ENCODE measurements at regions not wholly inside any gene's neighbourhood (a gene's known extent, or its start where the extent isn't known, plus 50 kb on each side); places are given as distances from the start of the nearest gene placed in this dataset.

GRCh38 chr2:150974864-150975263 lies 286.8 kb downstream of the RBM43 start:
- TF ChIP-seq POLR2A (IDR thresholded peaks at IDR 0.05), result no peak
- no peak for TF ChIP-seq CTCF (IDR thresholded peaks at IDR 0.05)
- no peak for DNase-seq (ENCODE audit: low spot score in 2 of 2)
- intact Hi-C loops (cut with DNase I; ENCODE audit: low total_unique reads), result no loop called here
- no peak overlapping the region for H3K4me3 ChIP-seq (ENCODE audit: low read depth, poor library complexity, severe bottlenecking)

- WGBS, 2 donors, result 90 to 95% methylated on average over 1 of the region's 1 CpG
- TF ChIP-seq POLR2A (IDR thresholded peaks at IDR 0.05), result no peak
- no peak for TF ChIP-seq CTCF (IDR thresholded peaks at IDR 0.05)
- DNase-seq (ENCODE audit: low spot score in 2 of 2), result no peak
- H3K4me3 ChIP-seq (ENCODE audit: low read depth, poor library complexity, severe bottlenecking), result no peak overlapping the region
- intact Hi-C loops (cut with DNase I; ENCODE audit: low total_unique reads), result no loop called here
Observed at GRCh38 chr2:150974234-150974633, 287.4 kb downstream of the RBM43 start.

GRCh38 chr2:150971910-150972309 lies 289.8 kb downstream of the RBM43 start:
- no peak overlapping the region for H3K4me3 ChIP-seq (ENCODE audit: low read depth, poor library complexity, severe bottlenecking)

GRCh38 chr2:150963336-150963735 lies 298.3 kb downstream of the RBM43 start:
- intact Hi-C loops (cut with DNase I; ENCODE audit: low total_unique reads), result no loop called here
- 50 to 70% methylated on average over 5 of the region's 5 CpGs for WGBS, 2 donors
- TF ChIP-seq CTCF (IDR thresholded peaks at IDR 0.05), result no peak
- no peak for TF ChIP-seq POLR2A (IDR thresholded peaks at IDR 0.05)
- H3K4me3 ChIP-seq (ENCODE audit: low read depth, poor library complexity, severe bottlenecking), result no peak overlapping the region
- DNase-seq (ENCODE audit: low spot score in 2 of 2), result no peak

More at GRCh38 chr2:150971910-150972309, 289.8 kb downstream of the RBM43 start:
- TF ChIP-seq POLR2A (IDR thresholded peaks at IDR 0.05) (no peak), CTCF (IDR thresholded peaks at IDR 0.05) (no peak)
- 54 to 61% methylated on average over 3 of the region's 3 CpGs for WGBS, 2 donors
- intact Hi-C loops (cut with DNase I; ENCODE audit: low total_unique reads), result no loop called here
- no peak for DNase-seq (ENCODE audit: low spot score in 2 of 2)

- H3K4me3 ChIP-seq (ENCODE audit: low read depth, poor library complexity, severe bottlenecking), result no peak overlapping the region
- WGBS, 2 donors, result 95% methylated on average over 10 of the region's 10 CpGs
- DNase-seq (ENCODE audit: low spot score in 2 of 2), result no peak
- no peak for TF ChIP-seq POLR2A (IDR thresholded peaks at IDR 0.05)
- TF ChIP-seq CTCF (IDR thresholded peaks at IDR 0.05), result no peak
- intact Hi-C loops (cut with DNase I; ENCODE audit: low total_unique reads), result no loop called here
Observed at GRCh38 chr2:150955231-150955630, 306.4 kb downstream of the RBM43 start.

GRCh38 chr2:150946831-150947230 lies 314.8 kb downstream of the RBM43 start:
- H3K4me3 ChIP-seq (ENCODE audit: low read depth, poor library complexity, severe bottlenecking), result no peak overlapping the region
- no peak for DNase-seq (ENCODE audit: low spot score in 2 of 2)
- TF ChIP-seq CTCF (IDR thresholded peaks at IDR 0.05), result no peak
- TF ChIP-seq POLR2A (IDR thresholded peaks at IDR 0.05), result no peak
- intact Hi-C loops (cut with DNase I; ENCODE audit: low total_unique reads), result no loop called here
